Ascending aorta (tissue), 2 donors: ENCODE measurements at regions not wholly inside any gene's neighbourhood (a gene's known extent, or its start where the extent isn't known, plus 50 kb on each side); places are given as distances from the start of the nearest gene placed in this dataset.

ENCODE experiments used
- DNase-seq, 2 donors: peaks; one replicate each; pipeline ENCODE4 v3.0.0-alpha.2; 2019; ENCODE audit warnings: low spot score in 2 of 2
- H3K27ac ChIP-seq, 2 donors: fragments of 200-600 bp; sonication (generic); one replicate each; pipeline ENCODE4 v1.5.1; 2016 to 2017; ENCODE audit warnings: mild to moderate bottlenecking in 1 of 2
- H3K27me3 ChIP-seq: fragments of 200-600 bp; sonication (generic); one replicate; pipeline ENCODE4 v1.5.1; 2017
- H3K36me3 ChIP-seq, 2 donors: fragments of 200-600 bp; sonication (generic); one replicate each; pipeline ENCODE4 v1.5.1; 2016
- H3K4me1 ChIP-seq, 2 donors: fragments of 200-600 bp; sonication (generic); one replicate each; pipeline ENCODE4 v1.5.1; 2016 to 2017; ENCODE audit warnings: mild to moderate bottlenecking in 1 of 2
- H3K4me3 ChIP-seq, 2 donors: fragments of 200-600 bp; sonication (generic); one replicate each; pipeline ENCODE4 v1.5.1; 2016 to 2017; ENCODE audit warnings: mild to moderate bottlenecking in 1 of 2
- H3K9me3 ChIP-seq, 2 donors: fragments of 200-600 bp; sonication (generic); one replicate each; pipeline ENCODE4 v1.5.1; 2016
- CTCF ChIP-seq, 3 experiments: fragments of 200-600 bp in 2 of 3; fragments of 450-650 bp in 1 of 3; sonication (generic) in 2 of 3; IDR thresholded peaks; one replicate each; pipeline ENCODE4 v1.5.1; 2016 to 2019; ENCODE audit warnings: antibody characterized with exemption in 3 of 3, mild to moderate bottlenecking in 1 of 3, moderate library complexity in 1 of 3
- intact Hi-C: fragments of 100-400 bp; cut with DNase I; formaldehyde crosslinking; loops from one replicate; pipeline ENCODE4 v1.15.1; 2023

GRCh38 chr6:21299216-21299615, 294.3 kb upstream of the SOX4 start:
- no peaks in the 10 kb centered on the region for H3K4me1 ChIP-seq
- intact Hi-C loops, result no loop called here
- H3K27me3 ChIP-seq, result no peaks in the 10 kb centered on the region
- no peak for TF ChIP-seq CTCF (IDR thresholded peaks at IDR 0.05)
- H3K36me3 ChIP-seq, result no peaks in the 10 kb centered on the region
- H3K4me3 ChIP-seq, result no peak overlapping the region
- peaks cover 0 to 19% of the 10 kb centered on the region in 2 donors for H3K9me3 ChIP-seq
- no peak overlapping the region for H3K27ac ChIP-seq
- no peak for DNase-seq

DNA sequence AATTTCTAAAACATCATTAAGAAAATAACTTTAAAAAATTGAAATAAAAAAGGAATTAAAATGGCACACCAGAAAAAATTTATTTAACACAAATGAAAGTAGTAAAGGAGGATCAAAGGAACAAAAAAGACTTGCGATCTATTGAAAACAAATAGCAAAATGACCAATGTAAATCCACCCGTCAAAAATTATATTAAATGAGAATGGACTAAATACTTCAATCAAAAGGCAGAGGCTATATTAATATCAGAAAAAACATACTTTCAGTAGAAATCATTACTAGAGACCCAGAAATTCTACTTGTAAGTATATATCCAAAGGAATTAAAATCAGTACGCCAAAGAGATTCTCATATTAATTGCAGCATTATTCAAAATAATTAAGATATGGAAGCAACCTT, 293.1 kb upstream of the SOX4 start:
- intact Hi-C loops, result no loop called here
- H3K4me3 ChIP-seq, result no peak overlapping the region
- no peak for TF ChIP-seq CTCF (IDR thresholded peaks at IDR 0.05)
- no peaks in the 10 kb centered on the region for H3K36me3 ChIP-seq
- H3K9me3 ChIP-seq, result peaks cover 0 to 19% of the 10 kb centered on the region in 2 donors
- DNase-seq, result no peak
- H3K27me3 ChIP-seq, result no peaks in the 10 kb centered on the region
- H3K27ac ChIP-seq, result no peak overlapping the region
- no peaks in the 10 kb centered on the region for H3K4me1 ChIP-seq

- TF ChIP-seq CTCF (IDR thresholded peaks at IDR 0.05), result no peak
- H3K27me3 ChIP-seq, result no peaks in the 10 kb centered on the region
- H3K9me3 ChIP-seq, result peaks cover 0 to 13% of the 10 kb centered on the region in 2 donors
- intact Hi-C loops, result no loop called here
- no peaks in the 10 kb centered on the region for H3K4me1 ChIP-seq
- H3K27ac ChIP-seq, result no peak overlapping the region
- no peaks in the 10 kb centered on the region for H3K36me3 ChIP-seq
- no peak overlapping the region for H3K4me3 ChIP-seq
- no peak for DNase-seq
These were observed 287.6 kb upstream of the SOX4 start for GRCh38 chr6:21305893-21306332.

DNA sequence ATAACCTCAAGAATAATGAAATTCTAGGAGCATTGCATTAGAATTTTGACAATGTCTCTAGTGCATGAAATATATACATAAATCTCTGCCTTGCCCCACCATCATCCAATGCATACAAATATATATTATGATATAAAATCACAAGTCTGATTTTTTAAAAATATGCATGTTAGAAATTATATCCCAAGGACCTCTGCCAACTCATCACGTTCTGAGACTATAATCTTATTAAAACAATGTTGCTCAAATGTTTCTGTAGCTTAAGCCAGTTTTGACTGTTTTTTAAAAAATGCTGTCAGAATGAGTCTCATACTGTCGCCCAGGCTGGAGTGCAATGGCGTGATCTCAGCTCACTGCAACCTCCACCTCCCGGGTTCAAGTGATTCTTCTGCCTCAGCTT, 287.0 kb upstream of the SOX4 start:
- DNase-seq, result no peak
- TF ChIP-seq CTCF (IDR thresholded peaks at IDR 0.05), result no peak
- H3K36me3 ChIP-seq, result no peaks in the 10 kb centered on the region
- no peak overlapping the region for H3K4me3 ChIP-seq
- peaks cover 0 to 10% of the 10 kb centered on the region in 2 donors for H3K9me3 ChIP-seq
- no peak overlapping the region for H3K27ac ChIP-seq
- H3K27me3 ChIP-seq, result no peaks in the 10 kb centered on the region
- intact Hi-C loops, result no loop called here
- H3K4me1 ChIP-seq, result no peaks in the 10 kb centered on the region

DNA sequence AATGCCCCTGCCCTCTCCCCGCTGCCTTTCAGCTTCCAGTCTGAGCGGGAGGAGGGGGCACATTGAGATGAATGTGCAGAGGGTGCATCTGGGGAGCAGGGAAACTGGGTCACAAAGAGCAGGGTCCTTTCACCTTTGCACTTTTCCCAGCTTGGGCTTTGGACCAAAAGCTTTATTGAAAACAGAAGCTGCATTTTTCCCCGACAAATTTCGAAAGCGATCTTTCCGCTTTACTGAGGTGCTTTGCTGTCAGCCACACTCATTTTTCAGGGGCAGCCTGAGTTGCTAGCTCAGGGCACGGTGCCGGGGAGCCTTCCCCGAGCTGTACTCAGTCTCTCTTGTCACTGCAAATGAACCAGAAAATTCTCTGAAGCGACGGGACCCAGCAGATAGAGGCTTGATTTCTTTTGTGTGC, 283.7 kb upstream of the SOX4 start:
- no peak for TF ChIP-seq CTCF (IDR thresholded peaks at IDR 0.05)
- H3K27me3 ChIP-seq, result no peaks in the 10 kb centered on the region
- no peak overlapping the region for H3K4me3 ChIP-seq
- H3K4me1 ChIP-seq, result no peaks in the 10 kb centered on the region
- no peak overlapping the region for H3K27ac ChIP-seq
- H3K36me3 ChIP-seq, result no peaks in the 10 kb centered on the region
- intact Hi-C loops, result no loop called here
- no peaks in the 10 kb centered on the region for H3K9me3 ChIP-seq
- DNase-seq, result no peak

DNA sequence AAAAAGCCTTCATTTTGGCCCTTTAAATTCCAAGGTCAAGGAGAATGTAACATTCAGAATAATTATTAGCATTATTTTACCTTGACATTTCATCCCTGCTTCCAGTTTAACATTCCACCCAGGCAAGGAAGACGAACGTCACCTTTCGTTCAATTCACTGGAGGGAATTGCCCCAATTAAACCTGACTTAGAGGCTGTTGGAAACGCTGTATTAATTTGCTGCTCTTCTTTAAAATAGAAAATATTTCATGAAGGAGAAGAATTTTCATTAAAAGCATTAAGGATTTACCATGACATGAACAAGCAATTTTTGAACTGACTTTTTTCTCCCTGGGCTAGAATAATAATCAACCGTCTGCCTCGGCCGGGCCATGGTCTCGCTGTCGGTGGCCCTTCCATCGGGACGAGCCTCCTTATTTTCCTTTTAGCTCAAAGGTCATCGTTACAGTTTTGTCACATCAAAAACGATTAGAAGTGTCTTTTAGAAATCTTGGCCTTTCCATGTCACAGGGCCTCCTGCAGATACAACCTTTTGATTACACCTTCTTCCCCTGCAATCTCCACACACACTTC, 282.9 kb upstream of the SOX4 start:
- no peak for TF ChIP-seq CTCF (IDR thresholded peaks at IDR 0.05)
- no peak for DNase-seq
- Histone ChIP-seq H3K4me3 (no peak overlapping the region), H3K36me3 (no peaks in the 10 kb centered on the region), H3K27ac (no peak overlapping the region), H3K27me3 (no peaks in the 10 kb centered on the region), H3K4me1 (no peaks in the 10 kb centered on the region), H3K9me3 (no peaks in the 10 kb centered on the region)
- intact Hi-C loops, result no loop called here
